ENCODE measurements at regions not wholly inside any gene's neighbourhood (a gene's known extent, or its start where the extent isn't known, plus 50 kb on each side); places are given as distances from the start of the nearest gene placed in this dataset.

- Histone ChIP-seq H3K36me3 (no peaks in the 10 kb centered on the region), H3K27ac (no peak overlapping the region), H3K4me3 (no peak overlapping the region), H3K27me3 (no peaks in the 10 kb centered on the region), H3K4me1 (no peaks in the 10 kb centered on the region), H3K9me3 (no peaks in the 10 kb centered on the region)
- 72 to 79% methylated on average over 15 to 18 of the region's 18 CpGs for WGBS, 2 donors
- no peak for TF ChIP-seq CTCF (IDR thresholded peaks at IDR 0.05)
- TF ChIP-seq POLR2A (IDR thresholded peaks at IDR 0.05): no peak
- no peak for TF ChIP-seq EP300 (IDR thresholded peaks at IDR 0.05)
- no peak for DNase-seq (ENCODE audit: low spot score in 2 of 2)
Measured at GRCh38 chr3:13241621-13242363, 168.6 kb upstream of the IQSEC1 start.

GRCh38 chr3:13240928-13241618, 167.8 kb upstream of the IQSEC1 start:
- Histone ChIP-seq H3K36me3 (no peaks in the 10 kb centered on the region), H3K27me3 (no peaks in the 10 kb centered on the region), H3K4me3 (no peak overlapping the region), H3K9me3 (no peaks in the 10 kb centered on the region), H3K27ac (no peak overlapping the region), H3K4me1 (no peaks in the 10 kb centered on the region)
- TF ChIP-seq EP300 (IDR thresholded peaks at IDR 0.05) (no peak), CTCF (IDR thresholded peaks at IDR 0.05) (no peak), POLR2A (IDR thresholded peaks at IDR 0.05) (no peak)
- no peak for DNase-seq (ENCODE audit: low spot score in 2 of 2)
- WGBS, 2 donors: 84 to 85% methylated on average over 16 to 17 of the region's 17 CpGs

GRCh38 chr3:13239467-13239760, 166.2 kb upstream of the IQSEC1 start:
- no peak for TF ChIP-seq EP300 (IDR thresholded peaks at IDR 0.05)
- no peak for TF ChIP-seq POLR2A (IDR thresholded peaks at IDR 0.05)
- no peak for TF ChIP-seq CTCF (IDR thresholded peaks at IDR 0.05)
- H3K27me3 ChIP-seq: peaks cover 0 to 10% of the 10 kb centered on the region in 2 donors
- no peak for DNase-seq (ENCODE audit: low spot score in 2 of 2)

GRCh38 chr3:13238687-13239466, 165.6 kb upstream of the IQSEC1 start:
- Histone ChIP-seq H3K36me3 (no peaks in the 10 kb centered on the region), H3K27ac (no peak overlapping the region), H3K4me1 (peaks cover 0 to 11% (median 0%) of the 10 kb centered on the region in 4 donors), H3K27me3 (peaks cover 0 to 10% of the 10 kb centered on the region in 2 donors), H3K4me3 (no peak overlapping the region), H3K9me3 (no peaks in the 10 kb centered on the region)
- no peak for DNase-seq (ENCODE audit: low spot score in 2 of 2)
- TF ChIP-seq POLR2A (IDR thresholded peaks at IDR 0.05) (no peak), EP300 (IDR thresholded peaks at IDR 0.05) (no peak), CTCF (IDR thresholded peaks at IDR 0.05) (no peak)
- 75 to 76% methylated on average over 18 of the region's 18 CpGs for WGBS, 2 donors

More at GRCh38 chr3:13239467-13239760, 166.2 kb upstream of the IQSEC1 start:
- Histone ChIP-seq H3K36me3 (no peaks in the 10 kb centered on the region), H3K27ac (no peak overlapping the region), H3K4me3 (no peak overlapping the region), H3K9me3 (no peaks in the 10 kb centered on the region), H3K4me1 (peaks cover 0 to 8% (median 0%) of the 10 kb centered on the region in 4 donors)
- WGBS, 2 donors: 77 to 88% methylated on average over 7 to 8 of the region's 8 CpGs
